BLaER1 (cell line): ENCODE measurements at regions not wholly inside any gene's neighbourhood (a gene's known extent, or its start where the extent isn't known, plus 50 kb on each side); places are given as distances from the start of the nearest gene placed in this dataset.

Source experiments
- H3K27ac ChIP-seq: shearing (Covaris generic); formaldehyde crosslinking; 2 replicates; pipeline ENCODE4 v1.8.1; 2022
- H3K27me3 ChIP-seq: shearing (Covaris generic); formaldehyde crosslinking; 2 replicates; pipeline ENCODE4 v1.8.1; 2022
- H3K36me3 ChIP-seq: shearing (Covaris generic); formaldehyde crosslinking; 2 replicates; pipeline ENCODE4 v1.8.1; 2022
- H3K4me1 ChIP-seq: shearing (Covaris generic); formaldehyde crosslinking; 2 replicates; pipeline ENCODE4 v1.8.1; 2022
- H3K4me2 ChIP-seq: shearing (Covaris generic); formaldehyde crosslinking; 2 replicates; pipeline ENCODE4 v1.8.1; 2022
- H3K4me3 ChIP-seq: shearing (Covaris generic); formaldehyde crosslinking; 2 replicates; pipeline ENCODE4 v1.8.1; 2022
- H3K9ac ChIP-seq: shearing (Covaris generic); formaldehyde crosslinking; 2 replicates; pipeline ENCODE4 v1.8.1; 2022
- H3K9me3 ChIP-seq: shearing (Covaris generic); formaldehyde crosslinking; 2 replicates; pipeline ENCODE4 v1.8.1; 2022
- H4K20me1 ChIP-seq: shearing (Covaris generic); formaldehyde crosslinking; 2 replicates; pipeline ENCODE4 v1.8.1; 2022
- Cebpa-rat ChIP-seq: shearing (Covaris generic); IDR thresholded peaks from 2 replicates; pipeline ENCODE4 v1.8.1; 2022

DNA sequence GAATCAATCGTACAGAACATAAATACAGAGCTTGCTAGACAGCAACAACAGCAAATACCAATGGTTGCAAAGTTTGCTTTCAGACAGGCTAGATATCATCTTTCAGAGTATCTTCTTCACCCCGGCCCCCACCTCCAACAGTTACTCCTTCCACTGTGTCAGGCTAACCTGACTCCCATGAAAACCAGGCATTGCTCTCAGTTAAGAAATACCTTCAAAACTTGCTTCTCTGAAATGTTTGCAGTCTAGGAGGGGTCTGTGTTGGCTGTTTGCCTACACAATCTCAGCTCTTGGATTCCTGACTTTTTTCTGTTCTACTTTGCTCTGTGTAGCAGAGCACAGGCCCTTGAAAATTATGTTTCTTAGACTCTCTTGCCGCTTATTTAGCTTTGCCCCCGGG is 599.5 kb upstream of the SYT4 start:
- H3K4me2 ChIP-seq = no peak overlapping the region
- no peaks in the 10 kb centered on the region for H3K36me3 ChIP-seq
- H3K27me3 ChIP-seq = no peaks in the 10 kb centered on the region
- H3K9me3 ChIP-seq = no peaks in the 10 kb centered on the region
- no peaks in the 10 kb centered on the region for H3K4me1 ChIP-seq
- no peak overlapping the region for H3K4me3 ChIP-seq
- H3K27ac ChIP-seq = no peak overlapping the region
- no peak for TF ChIP-seq Cebpa-rat
- no peaks in the 10 kb centered on the region for H4K20me1 ChIP-seq
- H3K9ac ChIP-seq = no peak overlapping the region

DNA sequence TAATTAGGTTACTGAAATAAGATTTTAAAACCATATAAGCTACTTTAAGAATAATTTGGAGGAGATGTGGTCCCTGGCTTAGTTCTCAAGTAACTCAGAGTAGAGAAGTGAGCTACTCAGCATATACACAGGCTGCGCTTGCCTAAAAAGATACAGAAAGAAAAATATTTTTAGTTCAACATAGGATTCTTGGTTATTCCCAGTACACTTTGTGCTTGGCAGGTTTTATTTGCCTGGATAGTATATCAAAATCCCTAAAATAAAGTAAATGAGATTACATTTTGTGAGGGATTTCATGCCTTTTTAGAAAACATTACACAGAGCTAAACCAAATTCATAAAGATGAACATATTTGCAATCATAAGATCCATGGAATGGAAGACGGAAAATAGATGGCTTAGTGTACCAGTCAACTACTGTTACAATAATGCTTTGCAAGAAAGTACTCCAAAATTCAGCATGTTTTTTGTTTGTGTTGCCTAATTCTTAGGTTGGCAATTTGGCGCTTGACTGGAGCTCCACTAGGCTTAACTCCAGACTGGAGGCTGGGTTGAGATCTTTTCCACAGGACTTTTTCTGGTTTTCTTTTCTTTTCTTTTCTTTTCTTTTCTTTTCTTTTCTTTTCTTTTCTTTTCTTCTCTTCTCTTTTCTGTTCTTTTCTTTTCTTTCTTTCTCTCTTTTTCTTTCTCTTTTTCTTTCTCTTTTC is 600.5 kb upstream of the SYT4 start:
- Histone ChIP-seq H3K27me3 (no peaks in the 10 kb centered on the region), H4K20me1 (no peaks in the 10 kb centered on the region), H3K27ac (no peak overlapping the region), H3K9me3 (no peaks in the 10 kb centered on the region), H3K4me2 (no peak overlapping the region), H3K36me3 (no peaks in the 10 kb centered on the region), H3K9ac (no peak overlapping the region), H3K4me3 (no peak overlapping the region), H3K4me1 (no peaks in the 10 kb centered on the region)
- no peak for TF ChIP-seq Cebpa-rat

DNA sequence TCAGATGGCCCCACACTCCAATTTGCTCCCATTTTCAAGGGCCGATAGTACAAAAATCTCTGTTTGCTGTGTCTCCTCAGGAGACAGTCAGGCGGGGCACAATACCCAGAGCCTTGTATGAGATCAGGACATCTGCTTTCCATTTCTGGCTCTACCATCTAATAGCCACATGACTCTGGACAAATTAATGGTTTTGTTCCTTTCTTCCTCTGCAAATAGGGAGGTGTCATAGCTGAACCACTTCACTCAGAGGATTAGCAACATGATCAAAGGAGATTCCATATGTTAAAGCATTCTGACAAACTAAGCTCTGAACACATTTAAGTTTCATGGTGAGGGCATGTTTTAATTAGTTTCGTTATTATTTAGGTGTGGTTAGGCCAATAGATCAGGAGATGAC is 602.1 kb upstream of the SYT4 start:
- Histone ChIP-seq H3K27me3 (no peaks in the 10 kb centered on the region), H3K4me3 (no peak overlapping the region), H3K27ac (no peak overlapping the region)

DNA sequence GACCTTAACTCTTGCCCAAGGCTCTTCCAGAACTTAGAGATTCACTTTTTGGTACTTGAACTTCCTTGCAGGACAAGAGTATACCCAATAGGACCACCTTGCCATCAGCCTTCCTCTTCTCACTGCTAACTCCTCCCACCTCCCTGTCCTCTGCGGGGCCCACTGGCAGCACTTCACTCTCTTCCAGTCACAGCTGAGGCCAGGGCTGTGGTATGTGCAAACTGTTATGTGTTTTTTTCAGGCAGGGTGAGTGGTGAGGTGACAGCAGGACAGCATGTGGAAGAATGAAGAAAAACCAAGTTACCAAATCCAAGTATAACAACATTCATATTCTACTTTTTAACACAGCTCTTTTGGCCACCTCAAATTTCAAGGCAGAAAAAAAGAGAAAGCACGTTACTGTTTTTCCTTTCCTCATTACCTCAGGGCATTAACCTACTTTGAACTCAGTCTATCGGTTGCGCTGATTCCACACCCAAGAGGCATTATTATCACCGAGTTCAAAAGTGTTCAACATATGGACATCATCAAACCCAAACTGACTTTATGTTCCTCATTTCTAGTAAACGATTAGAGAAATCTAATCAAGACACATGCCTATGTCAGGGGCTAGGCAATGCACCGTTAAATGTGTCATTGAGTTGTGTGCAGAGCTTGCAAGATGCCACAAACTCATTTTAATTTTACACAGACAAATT is 605.2 kb upstream of the SYT4 start:
- Histone ChIP-seq H3K36me3 (no peaks in the 10 kb centered on the region), H3K4me3 (no peak overlapping the region), H3K9me3 (no peaks in the 10 kb centered on the region), H3K9ac (no peak overlapping the region), H3K27ac (no peak overlapping the region), H4K20me1 (no peaks in the 10 kb centered on the region), H3K27me3 (no peaks in the 10 kb centered on the region), H3K4me1 (no peaks in the 10 kb centered on the region), H3K4me2 (no peak overlapping the region)
- TF ChIP-seq Cebpa-rat = no peak

More for the DNA sequence above, 602.1 kb upstream of the SYT4 start:
- no peak overlapping the region for H3K4me2 ChIP-seq
- no peaks in the 10 kb centered on the region for H3K36me3 ChIP-seq
- H3K9ac ChIP-seq = no peak overlapping the region
- no peak for TF ChIP-seq Cebpa-rat
- no peaks in the 10 kb centered on the region for H3K4me1 ChIP-seq
- H4K20me1 ChIP-seq = no peaks in the 10 kb centered on the region
- H3K9me3 ChIP-seq = no peaks in the 10 kb centered on the region

DNA sequence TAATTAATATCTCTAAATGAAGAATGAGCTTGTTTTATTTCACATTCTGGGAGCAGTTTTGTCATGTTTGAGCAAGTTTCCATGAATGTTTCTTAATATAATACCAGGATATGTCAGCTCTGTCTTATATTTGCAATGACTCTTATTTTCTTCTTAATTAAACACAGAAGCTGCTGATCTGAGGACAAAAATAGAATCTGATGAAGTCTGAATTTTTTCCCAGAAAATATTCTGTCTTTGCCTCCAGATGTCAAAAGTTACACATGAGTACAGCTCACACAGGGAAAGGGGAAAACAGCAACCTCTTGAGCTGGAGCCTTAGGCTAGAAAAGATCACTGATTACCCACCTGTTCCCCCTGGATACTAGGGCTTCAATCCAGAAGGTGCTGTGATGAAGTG is 606.6 kb upstream of the SYT4 start:
- Histone ChIP-seq H3K36me3 (no peaks in the 10 kb centered on the region), H3K4me2 (no peak overlapping the region), H3K27ac (no peak overlapping the region), H3K9ac (no peak overlapping the region), H3K9me3 (no peaks in the 10 kb centered on the region), H4K20me1 (no peaks in the 10 kb centered on the region), H3K27me3 (no peaks in the 10 kb centered on the region), H3K4me1 (no peaks in the 10 kb centered on the region), H3K4me3 (no peak overlapping the region)
- TF ChIP-seq Cebpa-rat = no peak

DNA sequence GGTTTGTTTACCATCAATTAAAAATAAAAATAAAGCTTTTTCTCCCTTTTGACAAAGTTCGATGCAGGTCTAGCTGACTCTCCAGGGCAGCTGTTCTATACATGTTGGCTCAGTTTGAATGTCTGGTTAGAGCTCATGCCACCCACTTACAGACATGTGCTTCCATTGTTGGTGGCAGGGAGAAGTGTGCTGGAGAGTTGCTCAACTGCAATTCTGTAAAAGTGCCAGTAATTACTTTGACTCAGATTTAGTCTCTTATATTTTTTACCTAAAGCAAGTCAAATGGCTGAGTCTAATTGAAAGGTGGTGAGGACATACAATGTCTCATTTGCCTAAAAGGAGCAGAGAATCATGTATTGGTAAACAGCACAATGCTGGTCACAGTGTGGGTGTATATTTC is 609.1 kb upstream of the SYT4 start:
- no peaks in the 10 kb centered on the region for H4K20me1 ChIP-seq
- H3K27ac ChIP-seq = no peak overlapping the region
- H3K4me3 ChIP-seq = no peak overlapping the region
- no peaks in the 10 kb centered on the region for H3K9me3 ChIP-seq
- no peak overlapping the region for H3K9ac ChIP-seq
- no peaks in the 10 kb centered on the region for H3K27me3 ChIP-seq
- no peaks in the 10 kb centered on the region for H3K36me3 ChIP-seq
- H3K4me1 ChIP-seq = no peaks in the 10 kb centered on the region
- no peak overlapping the region for H3K4me2 ChIP-seq
- no peak for TF ChIP-seq Cebpa-rat

DNA sequence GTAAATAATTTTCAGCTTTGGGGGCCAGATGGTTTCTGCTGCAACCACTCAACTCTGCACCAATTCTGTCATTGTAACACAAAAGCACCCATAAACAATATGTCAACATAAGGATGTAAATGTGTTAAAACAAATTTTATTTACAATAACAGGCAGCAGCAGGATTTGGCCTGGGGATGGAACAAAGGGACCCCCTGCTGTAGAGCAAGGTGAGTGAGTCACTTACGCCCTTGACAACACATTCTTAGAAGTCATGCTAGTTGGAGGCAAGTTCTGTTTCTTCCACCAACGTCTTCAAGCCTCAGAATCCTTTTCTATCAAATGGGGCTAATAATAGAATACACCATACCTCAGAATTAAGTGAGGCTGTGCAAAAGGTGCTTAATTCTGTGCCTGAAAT is 610.2 kb upstream of the SYT4 start:
- no peak for TF ChIP-seq Cebpa-rat
- H3K4me3 ChIP-seq = no peak overlapping the region
- no peaks in the 10 kb centered on the region for H3K4me1 ChIP-seq
- no peaks in the 10 kb centered on the region for H3K36me3 ChIP-seq
- no peaks in the 10 kb centered on the region for H4K20me1 ChIP-seq
- H3K27ac ChIP-seq = no peak overlapping the region
- no peaks in the 10 kb centered on the region for H3K27me3 ChIP-seq
- no peaks in the 10 kb centered on the region for H3K9me3 ChIP-seq
- H3K4me2 ChIP-seq = no peak overlapping the region
- H3K9ac ChIP-seq = no peak overlapping the region

DNA sequence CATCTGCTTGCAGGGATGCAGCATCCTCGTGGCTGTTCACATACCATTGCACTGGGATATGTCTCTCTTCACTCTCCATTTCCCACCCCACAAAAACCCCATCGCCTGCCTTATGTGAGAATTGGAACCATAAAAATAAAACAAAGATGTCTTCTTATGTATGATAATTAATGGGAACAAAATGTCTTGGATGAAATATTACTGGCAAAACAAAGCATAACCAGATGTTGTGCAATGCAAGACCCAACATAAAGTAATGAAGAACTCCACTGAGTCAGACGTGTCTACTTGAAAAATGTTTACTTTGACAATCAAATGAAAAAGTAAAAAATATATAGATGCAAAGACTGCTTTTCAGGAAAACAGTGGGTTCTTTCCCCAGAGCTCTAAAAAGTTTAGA is 611.3 kb upstream of the SYT4 start:
- H3K9me3 ChIP-seq = no peaks in the 10 kb centered on the region

DNA sequence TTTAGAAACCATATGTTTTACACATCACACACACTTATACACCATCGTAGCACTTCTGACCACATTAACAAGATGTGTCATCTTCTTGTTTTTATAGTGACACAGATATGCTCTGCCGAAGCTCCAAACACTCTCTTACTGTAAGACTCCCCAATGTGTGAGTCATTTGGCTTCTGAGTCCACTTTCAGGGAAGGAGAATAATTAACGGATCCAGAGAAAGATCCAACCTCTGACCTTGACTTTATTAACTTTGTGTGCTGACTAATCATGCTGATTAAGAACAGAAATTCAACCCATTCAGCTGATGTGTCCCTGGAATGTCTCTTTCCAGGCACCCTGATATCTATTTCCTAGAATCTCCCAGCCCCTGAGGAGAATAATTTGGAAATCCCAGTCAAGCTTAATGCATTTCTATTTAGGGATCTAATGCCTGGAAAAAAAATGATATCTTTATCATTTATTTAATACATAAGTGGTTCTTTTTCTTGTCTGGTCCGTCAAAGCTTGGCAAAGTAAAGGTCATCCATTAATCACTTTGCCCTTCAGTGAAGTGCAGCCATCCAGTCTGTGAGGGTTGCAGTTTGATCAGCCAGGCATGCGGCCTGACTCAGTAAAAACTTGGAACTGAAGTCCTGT is 615.8 kb upstream of the SYT4 start:
- Histone ChIP-seq H3K4me3 (no peak overlapping the region), H3K9ac (no peak overlapping the region), H3K27ac (no peak overlapping the region), H4K20me1 (no peaks in the 10 kb centered on the region), H3K4me1 (no peaks in the 10 kb centered on the region), H3K4me2 (no peak overlapping the region), H3K36me3 (no peaks in the 10 kb centered on the region), H3K9me3 (no peaks in the 10 kb centered on the region), H3K27me3 (no peaks in the 10 kb centered on the region)
- no peak for TF ChIP-seq Cebpa-rat

More for the DNA sequence above, 611.3 kb upstream of the SYT4 start:
- no peak for TF ChIP-seq Cebpa-rat
- Histone ChIP-seq H3K4me2 (no peak overlapping the region), H3K4me1 (no peaks in the 10 kb centered on the region), H3K27ac (no peak overlapping the region), H3K4me3 (no peak overlapping the region), H4K20me1 (no peaks in the 10 kb centered on the region), H3K9ac (no peak overlapping the region), H3K36me3 (no peaks in the 10 kb centered on the region), H3K27me3 (no peaks in the 10 kb centered on the region)

DNA sequence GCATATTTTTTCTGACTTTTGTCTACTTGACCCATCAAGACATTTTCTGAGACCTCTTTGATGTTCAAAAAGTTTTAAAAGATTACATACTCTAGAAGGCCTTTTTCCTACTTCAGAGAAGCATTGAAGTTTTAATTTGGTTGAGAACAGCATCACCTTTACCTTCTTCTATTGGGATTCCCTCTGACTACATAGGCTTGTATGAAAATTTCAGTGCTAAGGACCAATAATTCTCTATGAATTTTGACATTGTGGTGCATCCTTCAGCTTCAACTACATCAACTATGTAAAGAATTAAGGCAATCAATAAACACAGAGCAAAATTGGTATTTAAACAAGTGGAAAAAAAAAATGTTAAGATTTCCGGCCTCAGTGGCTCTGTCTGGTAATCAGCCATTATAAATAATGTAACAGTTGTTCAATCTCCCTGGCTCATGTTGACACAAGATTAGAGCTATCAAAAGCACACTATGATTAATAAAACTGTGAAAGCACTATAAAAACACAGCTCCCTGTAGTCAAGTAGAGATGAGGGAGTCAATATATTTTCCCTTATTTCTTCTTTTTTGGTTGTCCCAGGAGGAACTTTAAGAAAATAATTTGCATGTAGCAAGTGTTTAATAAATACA is 627.0 kb upstream of the SYT4 start:
- Histone ChIP-seq H3K4me1 (no peaks in the 10 kb centered on the region), H3K36me3 (no peaks in the 10 kb centered on the region), H3K9ac (no peak overlapping the region), H4K20me1 (no peaks in the 10 kb centered on the region), H3K27ac (no peak overlapping the region), H3K4me3 (no peak overlapping the region), H3K27me3 (no peaks in the 10 kb centered on the region), H3K9me3 (no peaks in the 10 kb centered on the region), H3K4me2 (no peak overlapping the region)
- no peak for TF ChIP-seq Cebpa-rat
